Ishikawa (cell line): ENCODE measurements at regions not wholly inside any gene's neighbourhood (a gene's known extent, or its start where the extent isn't known, plus 50 kb on each side); places are given as distances from the start of the nearest gene placed in this dataset.

Experiments used
- CEBPB ChIP-seq: IDR thresholded peaks from 2 replicates; pipeline ENCODE4 v1.6.1; 2012
- CREB1 ChIP-seq: IDR thresholded peaks from 2 replicates; pipeline ENCODE4 v1.6.1; 2012; ENCODE audit warnings: low read depth
- EGR1 ChIP-seq: IDR thresholded peaks from 2 replicates; pipeline ENCODE4 v1.6.1; 2012
- EP300 ChIP-seq: IDR thresholded peaks from 2 replicates; pipeline ENCODE4 v1.6.1; 2012; ENCODE audit warnings: borderline replicate concordance
- FOXM1 ChIP-seq: IDR thresholded peaks from 2 replicates; pipeline ENCODE4 v1.6.1; 2012; ENCODE audit warnings: low read depth, borderline replicate concordance
- NFIC ChIP-seq: IDR thresholded peaks from 2 replicates; pipeline ENCODE4 v1.6.1; 2012
- RAD21 ChIP-seq: IDR thresholded peaks from 2 replicates; pipeline ENCODE4 v1.6.1; 2012; ENCODE audit warnings: low read depth
- REST ChIP-seq: IDR thresholded peaks from 2 replicates; pipeline ENCODE4 v1.6.1; 2012; ENCODE audit warnings: low read depth, mild to moderate bottlenecking
- TAF1 ChIP-seq: IDR thresholded peaks from 2 replicates; pipeline ENCODE4 v1.6.1; 2012; ENCODE audit warnings: low read depth, mild to moderate bottlenecking
- TCF12 ChIP-seq: IDR thresholded peaks from 2 replicates; pipeline ENCODE4 v1.6.1; 2012; ENCODE audit warnings: low read depth
- TEAD4 ChIP-seq: IDR thresholded peaks from 2 replicates; pipeline ENCODE4 v1.6.1; 2012
- USF1 ChIP-seq: IDR thresholded peaks from 2 replicates; pipeline ENCODE4 v1.6.1; 2012
- YY1 ChIP-seq: IDR thresholded peaks from 2 replicates; pipeline ENCODE4 v1.6.1; 2012; ENCODE audit warnings: low read depth
- ZBTB7A ChIP-seq: IDR thresholded peaks from 2 replicates; pipeline ENCODE4 v1.6.1; 2012; ENCODE audit warnings: low read depth
- TF ChIP-seq, protein P1 (sequence below): IDR thresholded peaks from 2 replicates; pipeline ENCODE4 v1.6.1; 2012

DNA sequence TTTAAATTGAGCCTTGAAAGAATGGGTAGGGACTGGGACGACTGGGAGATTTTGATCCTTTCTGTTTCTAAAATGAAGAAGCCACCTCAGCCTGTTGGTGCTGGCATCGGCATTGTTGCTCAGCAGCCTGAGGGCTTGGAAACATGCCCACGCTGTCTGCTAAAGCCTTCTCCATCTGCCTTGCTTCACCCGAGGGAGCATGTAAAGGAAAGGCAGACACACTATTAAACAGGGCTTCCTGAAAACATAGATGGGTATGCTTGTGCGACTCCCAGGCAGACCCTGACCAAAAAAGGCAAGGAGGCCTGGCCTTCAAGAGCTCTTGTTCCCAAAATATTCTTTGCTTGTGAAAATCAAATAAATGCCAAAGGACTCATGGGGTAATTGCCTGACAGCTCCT, 84.2 kb upstream of the SLC4A7 start:
- TF ChIP-seq CREB1, result no peak
- no peak for TF ChIP-seq EGR1
- TF ChIP-seq ZBTB7A, result no peak
- TF ChIP-seq CEBPB, result no peak
- no peak for TF ChIP-seq EP300

DNA sequence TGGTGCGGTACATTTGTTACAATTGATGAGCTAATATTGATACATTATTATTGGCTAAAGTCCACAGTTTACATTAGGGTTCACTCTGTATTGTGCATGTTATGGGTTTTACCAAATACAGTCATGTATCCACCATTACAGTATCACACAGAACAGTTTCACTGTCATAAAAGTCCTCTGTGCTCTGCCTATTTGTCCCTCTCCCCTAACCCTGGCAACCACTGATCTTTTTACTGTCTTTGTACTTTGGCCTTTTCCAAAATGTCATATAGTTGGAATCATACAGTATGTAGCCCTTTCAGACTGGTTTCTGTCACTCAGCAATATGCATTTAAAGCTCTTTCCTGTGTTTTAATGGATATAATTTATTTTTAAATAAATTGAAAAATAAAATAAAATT, 83.1 kb upstream of the SLC4A7 start:
- no peak for TF ChIP-seq CREB1
- TF ChIP-seq EGR1, result no peak
- TF ChIP-seq FOXM1, result no peak
- TF ChIP-seq CEBPB, result no peak
- TF ChIP-seq REST, result no peak
- TF ChIP-seq TAF1, result no peak
- no peak for TF ChIP-seq TEAD4
- TF ChIP-seq TCF12, result no peak
- TF ChIP-seq ZBTB7A, result no peak
- TF ChIP-seq, protein P1, sequence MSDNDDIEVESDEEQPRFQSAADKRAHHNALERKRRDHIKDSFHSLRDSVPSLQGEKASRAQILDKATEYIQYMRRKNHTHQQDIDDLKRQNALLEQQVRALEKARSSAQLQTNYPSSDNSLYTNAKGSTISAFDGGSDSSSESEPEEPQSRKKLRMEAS, result no peak
- no peak for TF ChIP-seq RAD21
- no peak for TF ChIP-seq EP300
- no peak for TF ChIP-seq NFIC
- no peak for TF ChIP-seq YY1
- no peak for TF ChIP-seq USF1

DNA sequence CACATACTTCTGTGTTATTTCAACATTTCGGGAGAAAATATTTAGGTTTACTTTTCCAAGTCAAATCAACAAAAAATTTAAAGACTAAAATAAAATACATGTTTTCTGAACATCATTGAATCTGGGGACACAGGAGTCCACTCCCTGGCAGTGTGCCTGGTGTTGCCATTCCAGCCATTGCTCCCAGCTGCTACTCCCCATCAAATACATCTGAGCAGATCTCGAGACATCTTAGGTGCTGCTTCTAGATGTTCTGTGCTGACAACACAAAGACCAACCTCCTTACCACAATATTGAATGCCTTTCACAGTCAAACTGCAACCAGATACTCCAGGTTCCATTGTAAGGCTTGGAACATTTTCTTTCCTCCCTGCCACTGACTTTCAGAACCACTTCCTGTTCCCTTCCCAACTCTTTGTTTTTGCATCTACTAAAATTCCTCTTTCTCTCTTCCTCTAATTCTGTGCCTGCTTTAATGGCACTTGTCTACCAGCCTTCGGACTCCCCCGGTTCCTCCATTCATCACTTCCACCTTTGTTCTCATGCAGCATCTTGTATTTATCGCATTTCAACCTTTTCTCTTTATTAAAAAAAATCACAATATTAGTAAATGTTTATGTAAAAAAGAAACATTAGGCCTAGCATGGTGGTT, 81.1 kb upstream of the SLC4A7 start:
- TF ChIP-seq TCF12 (no peak), RAD21 (no peak), FOXM1 (no peak), EP300 (no peak), CREB1 (no peak), REST (no peak)

DNA sequence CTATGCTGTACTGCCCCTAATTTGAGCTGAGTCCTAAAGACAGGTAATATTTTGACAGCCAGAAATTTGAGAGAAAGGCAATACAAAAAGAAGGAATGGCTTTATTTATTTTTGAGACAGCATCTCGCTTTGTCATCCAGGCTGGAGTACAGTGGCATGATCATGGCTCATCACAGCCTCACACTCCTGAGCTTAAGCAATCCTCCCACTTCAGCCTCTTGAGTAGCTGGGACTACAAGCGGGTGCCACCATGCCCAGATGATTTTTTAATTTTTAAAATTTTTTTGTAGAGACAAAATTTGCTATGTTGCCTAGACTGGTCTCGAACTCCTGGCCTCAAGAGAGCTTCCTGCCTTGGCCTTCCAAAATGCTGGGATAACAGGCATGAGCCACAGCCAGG, 77.4 kb upstream of the SLC4A7 start:
- TF ChIP-seq RAD21, result no peak
- TF ChIP-seq TEAD4, result no peak
- TF ChIP-seq NFIC, result no peak
- TF ChIP-seq USF1, result no peak
- no peak for TF ChIP-seq EGR1
- TF ChIP-seq TAF1, result no peak
- no peak for TF ChIP-seq REST
- TF ChIP-seq TCF12, result no peak
- TF ChIP-seq CREB1, result no peak
- no peak for TF ChIP-seq EP300
- TF ChIP-seq YY1, result no peak
- no peak for TF ChIP-seq ZBTB7A
- no peak for TF ChIP-seq FOXM1
- no peak for TF ChIP-seq CEBPB
- TF ChIP-seq, protein P1, result no peak
